Epithelial cell of prostate (primary cell): ENCODE measurements at regions not wholly inside any gene's neighbourhood (a gene's known extent, or its start where the extent isn't known, plus 50 kb on each side); places are given as distances from the start of the nearest gene placed in this dataset.

Experiments used
- DNase-seq: peaks from one replicate; pipeline ENCODE4 v3.0.0-alpha.2; 2011; ENCODE audit warnings: low read depth, low spot score
- H3K27ac ChIP-seq: fragments of 450-650 bp; 2 replicates; pipeline ENCODE4 v1.5.1; 2017; ENCODE audit warnings: mild to moderate bottlenecking

DNA sequence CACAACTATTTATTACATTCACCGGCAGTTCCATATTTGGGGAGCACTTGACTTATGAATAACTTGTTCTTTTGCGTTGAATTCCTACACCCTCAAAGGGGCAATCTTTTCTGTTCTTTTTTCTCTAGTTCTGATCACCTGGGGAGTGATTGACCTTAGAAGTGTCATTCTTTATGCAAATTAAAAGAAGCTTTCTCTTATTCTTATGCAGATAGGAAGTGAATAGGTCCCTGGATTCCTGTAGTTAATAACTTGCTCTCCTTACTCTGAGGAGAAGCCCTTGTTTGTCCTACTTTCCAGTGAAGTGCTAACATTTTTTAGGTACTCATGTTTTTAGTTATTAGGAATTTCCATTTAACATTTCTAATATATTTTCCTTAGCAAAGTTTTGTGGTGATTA lies 569.8 kb upstream of the LRRTM1 start:
- DNase-seq, result no peak
- H3K27ac ChIP-seq, result no peak overlapping the region

DNA sequence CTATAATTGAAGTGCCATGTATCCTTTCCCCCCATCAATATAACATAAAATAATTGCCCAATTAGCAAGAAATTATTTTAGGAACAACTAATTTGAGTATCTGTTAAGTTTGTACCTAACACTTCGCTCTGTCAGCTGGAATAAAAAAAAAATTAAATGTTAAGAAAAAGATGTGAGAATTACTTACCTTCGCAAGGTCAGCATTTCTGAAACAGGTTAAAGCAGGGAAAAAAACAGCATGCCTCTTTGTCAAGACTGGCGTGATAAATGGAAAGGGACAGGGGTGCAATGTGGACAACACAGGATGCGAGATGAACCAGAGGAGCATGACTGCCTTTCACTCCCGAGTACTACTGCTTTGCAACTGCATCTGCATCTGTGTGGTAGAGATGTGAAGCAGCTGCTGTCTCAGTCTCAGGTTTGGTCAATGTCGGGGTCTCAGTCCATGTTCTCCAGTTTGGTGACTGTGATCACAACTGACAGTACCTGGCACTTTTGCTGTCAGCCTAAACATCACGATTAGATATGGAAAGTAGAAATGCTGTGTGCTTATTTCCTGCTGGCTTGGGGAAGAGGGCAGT lies 565.4 kb upstream of the LRRTM1 start:
- no peak for DNase-seq

DNA sequence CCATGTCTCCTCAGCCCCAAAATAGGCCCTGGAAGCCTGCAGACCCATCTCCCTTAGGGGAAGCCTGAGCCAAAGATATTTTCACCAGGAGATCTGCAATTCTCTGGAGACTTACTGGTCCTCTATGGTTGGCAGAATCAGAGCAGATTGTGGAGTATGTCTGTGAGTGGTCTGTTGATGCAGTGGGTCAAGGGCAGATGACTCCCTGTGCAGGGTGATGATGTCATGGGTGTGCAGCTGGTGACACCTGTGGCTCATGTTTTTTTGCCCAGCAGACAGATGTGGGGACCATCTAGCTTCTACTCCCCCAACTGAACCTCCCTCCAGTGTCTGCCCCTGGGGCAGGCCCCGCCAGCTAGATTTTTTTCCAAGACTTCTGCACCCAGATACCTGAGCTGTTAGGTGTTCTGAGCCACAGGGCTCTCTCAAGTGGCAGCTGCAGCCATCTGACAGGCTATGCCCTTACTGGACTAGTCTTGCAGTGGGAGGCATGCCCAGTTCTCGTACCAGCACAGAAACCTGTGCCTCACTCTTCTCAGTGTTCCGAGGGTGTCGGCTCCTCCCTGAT lies 558.7 kb upstream of the LRRTM1 start:
- H3K27ac ChIP-seq, result no peak overlapping the region
- DNase-seq, result no peak

More for the DNA sequence above, 565.4 kb upstream of the LRRTM1 start:
- no peak overlapping the region for H3K27ac ChIP-seq

DNA sequence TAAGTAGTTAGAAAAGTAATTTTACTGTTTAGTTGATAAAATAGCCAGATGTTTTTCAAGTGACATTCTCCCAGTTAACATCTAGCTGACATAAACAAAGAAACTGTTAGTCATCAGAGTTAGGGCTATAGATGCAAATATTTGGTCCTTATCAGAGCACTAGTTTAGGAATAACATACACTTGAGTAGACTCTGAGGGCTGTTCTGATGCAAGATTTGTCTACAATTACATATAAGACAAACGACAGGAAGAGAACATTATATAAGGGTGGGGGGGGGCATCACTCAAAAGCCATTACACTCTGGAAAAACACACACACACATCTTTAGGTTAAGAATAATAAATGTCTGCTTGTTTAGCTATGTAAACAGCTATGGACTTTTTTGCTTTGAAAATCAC lies 554.4 kb upstream of the LRRTM1 start:
- no peak overlapping the region for H3K27ac ChIP-seq
- no peak for DNase-seq

DNA sequence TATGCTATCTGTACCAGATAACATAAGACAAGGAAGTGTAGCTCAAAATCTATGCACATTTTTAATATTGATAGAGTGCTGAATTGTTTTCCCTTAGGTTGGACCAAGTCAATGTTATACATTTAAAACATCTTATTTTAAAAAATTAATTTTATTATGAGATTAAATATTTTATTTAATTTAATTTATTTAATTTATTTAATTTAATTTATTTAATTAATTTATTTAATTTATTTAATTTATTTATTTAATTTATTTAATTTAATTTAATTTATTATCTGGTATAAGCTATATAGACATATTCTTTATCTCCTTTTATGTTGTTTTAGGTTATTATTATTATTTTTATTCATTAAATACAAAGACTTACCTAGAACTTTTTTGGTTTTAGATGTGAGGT lies 551.7 kb upstream of the LRRTM1 start:
- H3K27ac ChIP-seq, result no peak overlapping the region
- no peak for DNase-seq

DNA sequence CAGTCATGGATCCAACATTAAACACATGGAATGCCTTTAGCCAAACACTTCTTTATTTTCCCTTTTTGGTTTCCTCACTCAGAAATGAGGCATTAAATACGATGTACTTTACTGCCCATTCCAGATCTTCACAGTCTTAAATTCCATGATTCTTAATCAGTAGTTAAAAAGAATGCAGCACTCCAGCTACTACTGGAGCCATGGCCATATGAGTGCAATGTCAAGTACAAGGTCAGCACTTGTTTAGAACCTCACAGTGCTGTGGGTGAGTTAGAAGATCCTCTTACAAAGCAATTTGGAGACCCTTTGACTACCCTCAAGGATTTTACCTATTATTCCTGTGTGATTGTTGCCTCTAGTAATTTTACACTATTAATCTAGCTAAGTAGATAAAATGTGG lies 550.3 kb upstream of the LRRTM1 start:
- no peak for DNase-seq
- no peak overlapping the region for H3K27ac ChIP-seq

DNA sequence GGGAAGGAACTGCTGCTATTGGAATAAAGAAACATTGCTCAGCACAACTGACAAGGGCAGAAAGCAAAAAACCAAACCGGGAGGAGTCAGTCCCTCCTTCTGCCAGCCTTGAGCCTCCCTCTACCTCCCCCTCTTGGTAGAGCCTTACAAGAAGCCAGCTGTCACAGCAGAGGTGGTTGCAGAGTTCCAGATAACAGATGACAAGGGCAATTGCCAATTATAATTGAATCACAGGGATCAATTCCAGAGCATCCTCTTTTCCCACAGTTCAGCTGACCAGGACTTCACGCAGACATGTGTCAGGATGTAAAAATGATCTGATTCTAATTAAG lies 548.2 kb upstream of the LRRTM1 start:
- no peak for DNase-seq
- no peak overlapping the region for H3K27ac ChIP-seq

DNA sequence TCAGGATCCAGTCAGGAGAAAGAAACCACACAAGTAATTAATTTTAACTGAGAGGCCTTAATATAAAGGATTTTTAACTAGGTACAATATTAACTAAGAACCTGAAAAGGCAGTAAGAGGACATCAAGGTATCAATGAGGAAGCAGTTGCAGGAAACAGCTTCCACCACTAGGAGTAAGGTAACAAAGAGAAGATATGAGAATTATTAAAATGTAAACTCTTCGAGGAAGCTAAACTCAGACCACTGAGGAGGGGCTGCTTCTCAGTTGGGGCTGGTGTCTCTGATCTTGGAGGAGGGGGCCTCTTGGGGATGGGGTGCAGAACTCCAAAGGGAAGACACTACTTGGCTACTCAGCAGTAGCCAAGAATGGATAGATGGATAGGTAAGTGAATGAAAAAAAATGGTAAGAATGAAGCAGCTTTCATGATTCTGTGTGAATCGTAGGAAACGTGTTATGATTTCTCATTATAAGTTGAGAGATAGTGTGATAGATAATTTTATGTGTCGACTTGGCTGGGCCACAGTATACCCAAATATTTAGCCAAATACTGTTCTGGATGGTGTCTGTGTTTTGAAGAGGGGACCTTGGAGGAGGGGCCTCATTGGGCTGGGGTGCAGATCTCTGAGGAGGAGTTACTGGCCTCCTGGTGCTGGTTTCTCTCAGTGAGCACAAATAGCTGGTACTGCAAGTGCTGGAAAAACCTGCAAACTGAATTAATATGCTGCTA lies 547.7 kb upstream of the LRRTM1 start:
- H3K27ac ChIP-seq, result no peak overlapping the region
- no peak for DNase-seq

DNA sequence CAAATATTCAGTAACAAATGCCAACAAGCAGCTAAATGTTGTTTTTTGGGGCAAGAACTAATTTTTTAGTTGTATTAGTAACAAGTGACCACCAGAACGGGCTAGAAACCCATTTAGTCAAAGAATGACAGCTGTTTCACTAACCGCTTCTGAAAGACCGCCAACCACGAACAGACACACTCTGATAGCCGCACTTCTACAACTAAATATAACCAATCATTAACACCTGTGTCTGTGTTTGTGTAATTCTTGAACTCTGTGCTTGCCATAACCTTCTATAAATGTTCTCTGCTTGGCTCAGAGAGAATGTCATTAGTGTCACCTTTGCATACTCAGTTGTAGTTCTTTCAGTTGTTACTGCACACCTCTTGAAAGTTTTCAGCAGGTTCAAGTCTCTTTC lies 526.3 kb upstream of the LRRTM1 start:
- no peak overlapping the region for H3K27ac ChIP-seq
- DNase-seq, result no peak

DNA sequence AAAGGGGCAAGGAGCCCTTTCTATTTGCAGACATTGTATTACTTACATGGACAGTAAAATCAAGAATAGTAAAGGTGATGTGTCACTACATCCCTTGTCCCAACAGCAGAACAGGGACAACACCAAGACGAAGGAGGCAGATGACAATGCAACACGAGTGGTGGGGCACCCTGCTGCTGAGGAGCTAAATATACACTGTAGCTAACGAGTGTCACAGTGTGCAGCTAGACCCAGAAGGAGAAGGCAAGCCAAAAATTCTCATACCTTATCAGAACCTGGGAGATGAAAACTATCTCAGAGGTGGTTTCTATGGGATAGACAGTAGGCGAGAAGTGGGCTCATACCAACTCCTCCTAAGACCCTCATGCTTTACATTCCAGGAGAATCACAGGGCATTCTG lies 518.4 kb upstream of the LRRTM1 start:
- no peak for DNase-seq
- no peak overlapping the region for H3K27ac ChIP-seq

DNA sequence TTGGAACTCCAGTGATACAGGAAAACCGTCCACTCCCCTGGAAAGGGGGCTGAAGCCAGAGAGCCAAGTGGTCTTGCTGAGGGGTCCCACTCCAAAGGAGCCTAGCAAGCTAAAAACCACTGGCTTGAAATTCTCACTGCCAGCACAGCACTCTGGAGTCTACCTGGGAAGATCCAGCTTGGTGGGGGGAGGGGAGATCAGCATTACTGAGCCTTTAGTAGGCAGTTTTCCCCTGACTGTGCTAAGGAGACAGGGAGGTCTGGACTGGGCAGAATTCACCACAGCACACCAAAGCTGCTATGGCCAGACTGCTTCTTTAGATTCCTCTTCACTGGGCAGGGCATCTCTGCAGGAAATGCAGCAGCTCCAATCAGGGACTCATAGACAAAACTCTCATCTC lies 510.7 kb upstream of the LRRTM1 start:
- DNase-seq, result no peak
- no peak overlapping the region for H3K27ac ChIP-seq

DNA sequence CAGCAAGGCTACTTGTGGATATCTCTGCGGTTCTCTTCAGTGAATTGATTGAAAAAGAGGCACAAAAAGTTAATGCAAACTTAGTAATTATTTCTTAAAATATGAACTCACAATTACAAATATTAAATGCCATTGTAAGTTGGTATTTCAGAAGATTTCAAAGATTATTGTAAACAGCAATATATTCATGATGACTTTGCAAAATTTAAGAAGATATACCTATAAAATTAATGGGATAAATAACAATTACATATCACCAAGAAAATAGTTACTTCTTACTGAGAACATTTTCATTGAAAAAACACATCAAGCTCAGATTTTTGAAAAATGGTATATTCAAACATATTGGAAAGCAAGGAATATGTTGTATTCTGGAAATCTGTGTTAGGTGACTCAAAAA lies 482.0 kb upstream of the LRRTM1 start:
- H3K27ac ChIP-seq, result no peak overlapping the region
- no peak for DNase-seq

DNA sequence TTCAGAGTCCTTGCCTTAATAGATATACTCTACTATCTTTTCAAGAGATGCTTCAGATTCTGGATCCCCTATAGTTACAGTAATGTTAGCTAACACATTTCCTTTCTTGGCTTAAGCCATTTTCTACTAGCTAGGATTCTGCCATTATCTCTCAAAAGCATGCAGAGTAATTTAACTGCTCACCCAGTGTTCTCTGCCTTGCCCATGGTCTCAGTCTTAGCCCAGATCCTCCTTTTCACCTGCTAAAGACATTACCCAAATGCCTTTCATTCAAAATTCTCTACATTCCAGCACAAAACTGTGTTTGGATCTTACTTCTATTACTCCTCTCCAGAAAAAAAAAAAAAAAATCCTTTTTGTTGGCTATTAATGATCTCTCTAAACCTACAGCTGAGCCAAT lies 474.2 kb upstream of the LRRTM1 start:
- DNase-seq, result no peak
- no peak overlapping the region for H3K27ac ChIP-seq

DNA sequence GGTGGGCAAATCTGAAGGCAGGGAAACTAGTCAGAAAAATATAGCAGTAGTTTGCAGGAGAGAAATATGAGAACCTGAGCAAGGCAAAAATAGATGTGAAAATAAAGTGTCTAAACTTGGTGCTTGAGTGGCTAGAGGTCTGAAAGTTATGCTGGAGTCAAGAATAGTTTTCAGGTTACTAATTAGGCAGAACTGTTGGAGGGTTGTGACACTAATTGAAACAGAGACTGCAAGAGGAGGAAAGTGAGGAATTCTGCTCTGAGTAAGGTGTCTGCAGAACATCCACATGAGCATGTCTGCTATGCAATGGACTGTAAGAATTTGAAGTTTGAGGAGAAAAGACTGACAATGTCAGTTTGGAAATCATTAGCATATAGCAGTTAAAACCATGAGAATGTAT lies 444.0 kb upstream of the LRRTM1 start:
- DNase-seq, result no peak
- no peak overlapping the region for H3K27ac ChIP-seq

DNA sequence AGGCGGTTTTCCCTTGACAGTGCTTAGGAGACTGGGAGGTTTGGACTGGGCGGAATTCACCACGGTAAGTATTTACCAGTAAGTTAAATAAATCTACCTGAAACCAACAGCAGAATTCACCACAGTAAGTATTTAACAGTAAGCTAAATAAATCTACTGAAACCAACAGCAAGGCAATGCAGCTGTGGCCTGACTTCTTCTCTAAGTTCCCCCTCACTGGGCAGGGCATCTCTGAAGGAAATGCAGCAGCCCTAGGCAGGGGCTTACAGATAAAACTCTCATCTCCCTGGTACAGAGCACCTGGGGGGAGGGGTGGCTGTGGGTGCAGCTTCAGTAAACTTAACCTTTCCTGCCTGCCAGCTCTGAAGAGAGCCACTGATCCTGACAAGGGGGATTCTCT lies 432.5 kb upstream of the LRRTM1 start:
- no peak for DNase-seq

DNA sequence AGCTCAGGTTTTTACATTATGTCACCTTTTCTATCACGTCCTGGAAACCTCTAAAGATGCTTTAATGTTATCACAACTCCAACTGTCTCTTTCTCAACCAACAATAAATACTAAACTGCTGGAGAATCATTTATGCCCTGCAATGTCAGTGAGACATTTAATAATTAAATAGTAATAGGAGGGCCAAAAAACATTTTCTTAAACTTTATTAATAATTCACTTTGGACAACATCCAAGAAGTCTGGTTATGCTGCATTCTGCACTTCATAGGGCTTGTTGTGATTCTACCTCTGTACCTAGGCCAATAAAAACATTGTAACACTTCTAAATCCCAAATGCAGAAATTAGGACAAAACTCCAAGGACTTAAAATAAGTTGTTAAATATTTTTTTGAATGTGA lies 420.4 kb upstream of the LRRTM1 start:
- no peak overlapping the region for H3K27ac ChIP-seq
- DNase-seq, result no peak

More for the DNA sequence above, 432.5 kb upstream of the LRRTM1 start:
- H3K27ac ChIP-seq, result no peak overlapping the region

DNA sequence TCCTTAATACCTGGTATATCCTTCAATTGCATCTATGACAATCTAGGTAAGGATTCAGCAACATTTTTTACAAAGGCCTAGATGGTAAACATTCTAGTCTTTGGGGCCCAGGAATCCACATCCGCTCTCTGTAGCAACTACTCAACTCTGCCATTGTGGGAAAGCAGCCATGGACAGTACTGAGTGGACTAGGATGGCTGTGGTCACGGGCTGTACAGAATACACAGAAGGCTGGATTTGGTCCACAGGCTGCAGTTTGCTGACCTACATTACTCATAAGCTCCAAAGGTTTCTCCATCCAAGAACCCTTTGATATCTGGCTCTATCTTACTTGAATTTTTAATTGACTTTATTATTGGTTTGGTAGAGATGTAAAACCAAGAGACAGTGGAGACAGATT lies 418.3 kb upstream of the LRRTM1 start:
- H3K27ac ChIP-seq, result no peak overlapping the region
- no peak for DNase-seq

DNA sequence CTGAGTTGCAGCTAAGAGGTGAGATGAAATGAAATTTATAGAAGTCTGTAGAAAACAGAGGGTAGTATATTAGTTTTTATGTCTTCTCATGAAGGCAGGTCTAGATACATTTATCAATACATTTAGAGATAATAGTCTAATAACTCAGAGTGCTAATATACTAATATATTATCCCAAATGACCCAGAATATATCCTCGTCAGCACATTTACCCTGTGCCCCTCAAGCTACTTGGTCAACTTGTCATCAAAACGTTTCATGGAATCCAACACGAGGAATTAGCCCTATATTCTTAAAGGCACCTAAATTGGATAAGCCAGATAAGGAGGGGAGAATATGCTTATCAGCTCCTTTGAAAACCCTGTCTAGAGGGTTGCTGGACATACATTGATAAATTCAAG lies 415.1 kb upstream of the LRRTM1 start:
- DNase-seq, result no peak
- no peak overlapping the region for H3K27ac ChIP-seq

DNA sequence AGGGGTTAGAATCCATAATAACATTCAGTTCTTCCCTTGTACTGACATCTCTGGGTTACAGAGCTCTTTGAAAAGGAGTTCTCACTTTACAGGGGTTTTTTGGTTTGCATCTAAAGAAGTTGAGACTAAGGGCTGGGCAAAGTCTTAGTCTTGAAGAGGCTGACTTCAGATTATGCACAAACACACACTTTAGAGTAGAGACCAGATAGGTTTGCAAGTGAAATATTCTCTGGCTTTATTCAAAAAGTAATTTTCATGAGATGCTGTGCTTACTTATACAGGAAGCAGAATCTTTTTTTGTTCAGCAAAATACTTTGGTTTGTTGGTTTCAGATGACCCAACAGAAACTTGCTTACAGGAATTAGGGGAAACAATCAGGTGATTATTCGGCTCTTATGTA lies 410.9 kb upstream of the LRRTM1 start:
- no peak overlapping the region for H3K27ac ChIP-seq
- DNase-seq, result no peak

DNA sequence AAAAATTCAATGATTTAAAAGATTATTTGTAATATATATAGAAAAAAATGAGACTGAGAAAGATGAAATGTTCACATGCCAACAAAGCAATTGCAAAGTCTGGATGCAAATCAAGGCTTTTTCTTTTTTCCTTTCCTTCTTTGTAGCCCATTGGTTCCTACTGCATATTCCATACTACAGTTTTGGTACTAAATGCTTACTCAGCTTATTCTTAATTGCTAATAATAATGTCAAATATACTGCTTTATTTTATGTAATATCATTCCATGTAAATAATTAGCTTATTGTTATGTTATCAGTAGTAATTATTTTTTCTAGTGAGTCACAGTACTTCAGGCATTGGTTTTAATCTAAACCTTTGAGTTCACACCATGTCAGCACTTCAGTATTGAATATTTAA lies 407.4 kb upstream of the LRRTM1 start:
- DNase-seq, result no peak
- H3K27ac ChIP-seq, result no peak overlapping the region

DNA sequence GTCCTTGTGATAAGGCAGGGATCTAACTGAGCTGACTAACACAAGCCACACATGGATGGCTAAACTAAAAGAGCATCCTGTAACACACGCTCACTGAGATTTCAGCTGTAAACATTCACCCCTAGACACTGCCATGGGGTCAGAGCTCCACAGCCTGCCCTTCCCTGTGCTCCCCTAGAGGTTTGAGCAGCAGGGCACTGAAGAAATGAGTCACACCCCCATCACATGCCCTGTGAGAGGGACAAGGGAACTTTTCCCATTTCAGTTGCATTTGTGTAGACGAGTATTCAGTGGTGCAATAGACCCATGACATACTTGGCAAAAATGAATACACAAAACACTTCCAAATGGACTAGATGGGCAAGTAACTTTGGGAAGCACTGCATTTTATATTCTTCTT lies 402.4 kb upstream of the LRRTM1 start:
- no peak for DNase-seq
- no peak overlapping the region for H3K27ac ChIP-seq

DNA sequence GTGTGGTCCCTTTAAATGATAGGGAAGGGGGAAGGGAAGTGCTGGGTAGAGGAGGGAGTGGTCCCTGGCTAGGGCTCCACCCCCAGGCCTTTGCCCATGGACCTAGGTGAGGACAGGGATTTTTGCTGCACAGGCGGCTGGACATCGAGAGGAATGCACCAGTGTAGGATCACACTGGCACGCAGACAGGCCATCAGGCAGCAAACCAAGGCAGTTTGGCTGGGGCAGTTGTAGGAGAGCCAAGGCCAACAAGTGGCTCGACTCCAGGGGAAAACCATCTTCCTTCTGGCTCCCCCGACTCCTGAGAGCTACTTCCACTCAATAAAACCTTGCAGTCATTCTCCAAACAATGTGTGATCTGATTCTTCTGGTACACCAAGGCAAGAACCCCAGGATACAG lies 402.0 kb upstream of the LRRTM1 start:
- no peak overlapping the region for H3K27ac ChIP-seq
- no peak for DNase-seq
